SK-N-MC (cell line): ENCODE measurements at regions not wholly inside any gene's neighbourhood (a gene's known extent, or its start where the extent isn't known, plus 50 kb on each side); places are given as distances from the start of the nearest gene placed in this dataset.
"Not testable (repeated sequence)": the region's sequence is repeated elsewhere in the genome, so short reads cannot be mapped to it uniquely, and the experiment has no call there.

Source experiments
- EZH2 ChIP-seq: fragments of 200-600 bp; sonication (generic); IDR thresholded peaks from one replicate; pipeline ENCODE4 v1.6.1; 2017; ENCODE audit warnings: antibody characterized with exemption
- FOXP2 ChIP-seq: optimal IDR thresholded peaks from 2 replicates; pipeline ENCODE3; 2011; ENCODE audit warnings: mild to moderate bottlenecking, moderate library complexity; ENCODE audit not compliant: insufficient read depth; ENCODE audit errors: extremely low read length, control extremely low read depth
- POLR2AphosphoS5 ChIP-seq: IDR thresholded peaks from 2 replicates; pipeline ENCODE4 v1.6.1; 2012; ENCODE audit warnings: mild to moderate bottlenecking, low read depth, low read length, borderline replicate concordance

GRCh38 chr1:145508053-145508452, 82.7 kb upstream of the NBPF20 start:
- TF ChIP-seq EZH2, POLR2AphosphoS5, FOXP2: not testable (repeated sequence)
